T-helper 1 cell treated with Interleukin-12 subunit alpha and Interleukin-12 subunit beta and Interleukin-4 antibody, amounts not matched to agents 30 μg/mL and 1 μg/mL, for 36 hours (primary cell): ENCODE measurements at regions not wholly inside any gene's neighbourhood (a gene's known extent, or its start where the extent isn't known, plus 50 kb on each side); places are given as distances from the start of the nearest gene placed in this dataset.
"Not testable (repeated sequence)": the region's sequence is repeated elsewhere in the genome, so short reads cannot be mapped to it uniquely, and the experiment has no call there.

ENCODE experiments used
- H3K27ac Mint-ChIP-seq: one replicate; pipeline ENCODE4 v1.8.0; 2021; ENCODE audit warnings: mild to moderate bottlenecking, mixed read lengths
- H3K27me3 Mint-ChIP-seq: one replicate; pipeline ENCODE4 v1.8.0; 2021; ENCODE audit warnings: low read depth, mixed read lengths
- H3K36me3 Mint-ChIP-seq: one replicate; pipeline ENCODE4 v1.8.0; 2021; ENCODE audit warnings: low read depth, mixed read lengths
- H3K4me1 Mint-ChIP-seq: one replicate; pipeline ENCODE4 v1.8.0; 2021; ENCODE audit warnings: low read depth, mixed read lengths
- H3K4me3 Mint-ChIP-seq: one replicate; pipeline ENCODE4 v1.8.0; 2021; ENCODE audit warnings: mild to moderate bottlenecking, moderate library complexity, mixed read lengths
- H3K9me3 Mint-ChIP-seq: one replicate; pipeline ENCODE4 v1.8.0; 2021; ENCODE audit warnings: mixed read lengths

DNA sequence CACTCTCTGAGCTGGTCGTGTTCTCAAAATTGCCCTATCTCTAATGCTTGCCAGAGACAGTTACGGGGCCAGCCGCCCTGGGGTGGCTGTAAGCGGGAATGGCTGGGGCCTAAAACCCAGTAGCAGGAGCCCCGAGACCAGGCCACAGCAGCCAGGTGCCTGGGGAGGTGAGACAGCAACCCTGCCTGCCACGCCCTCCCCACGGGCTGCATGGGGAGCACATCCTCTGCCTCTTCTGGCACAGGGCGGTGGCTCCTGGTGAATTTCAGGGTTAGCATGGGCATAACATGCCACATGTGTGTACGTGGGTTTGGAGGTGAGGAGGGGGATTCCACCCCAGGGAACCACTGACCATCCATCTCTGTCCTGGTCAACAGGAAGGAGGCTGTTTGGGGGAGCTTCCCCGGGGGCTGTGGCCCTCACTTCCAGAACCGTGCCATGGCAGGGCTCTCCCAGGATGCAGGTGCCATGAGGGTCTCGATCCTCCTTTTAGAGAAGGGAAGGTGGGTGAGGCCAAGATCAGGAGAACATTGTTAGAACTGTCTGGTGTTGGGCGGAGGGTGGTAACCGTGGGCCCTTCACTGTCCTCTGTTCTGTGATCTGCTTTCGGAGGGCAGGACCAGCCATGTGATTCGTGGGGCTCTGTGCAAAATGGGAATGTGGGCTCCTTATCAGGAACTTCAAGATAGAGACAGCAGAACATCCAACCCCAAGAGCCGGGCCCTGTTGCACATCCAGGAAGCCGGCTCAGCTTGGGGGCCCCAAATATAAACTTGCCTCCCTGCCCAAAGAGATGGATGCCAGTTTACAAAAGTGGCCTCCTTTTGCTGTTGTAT lies 312.2 kb upstream of the DIO3 start:
- Mint-ChIP-seq H3K4me3 (no peak overlapping the region), H3K4me1 (peaks cover 11% of the 10 kb centered on the region), H3K27me3 (no peaks in the 10 kb centered on the region), H3K27ac (no peak overlapping the region), H3K36me3 (no peaks in the 10 kb centered on the region), H3K9me3 (no peaks in the 10 kb centered on the region)

DNA sequence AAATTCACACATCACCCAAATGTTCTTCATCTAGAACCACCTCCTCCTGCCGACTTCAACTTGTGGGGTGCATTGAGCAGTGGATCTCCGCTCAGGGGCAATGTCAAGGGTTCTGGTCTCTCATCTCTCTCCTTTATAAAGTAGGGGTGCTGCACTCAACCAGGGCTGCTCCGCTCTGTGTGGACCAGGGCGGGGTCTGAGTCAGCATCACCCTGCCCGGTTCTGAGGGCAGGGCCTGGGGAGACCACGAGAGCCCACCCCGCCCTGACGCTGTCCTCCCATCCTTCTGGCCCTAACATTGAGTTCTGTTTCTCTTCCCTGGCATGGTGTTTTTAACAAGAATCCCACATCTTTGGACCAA lies 311.6 kb upstream of the DIO3 start:
- Mint-ChIP-seq H3K4me1 (peaks cover 11% of the 10 kb centered on the region), H3K9me3 (no peaks in the 10 kb centered on the region), H3K36me3 (no peaks in the 10 kb centered on the region), H3K27ac (no peak overlapping the region), H3K27me3 (no peaks in the 10 kb centered on the region), H3K4me3 (no peak overlapping the region)

DNA sequence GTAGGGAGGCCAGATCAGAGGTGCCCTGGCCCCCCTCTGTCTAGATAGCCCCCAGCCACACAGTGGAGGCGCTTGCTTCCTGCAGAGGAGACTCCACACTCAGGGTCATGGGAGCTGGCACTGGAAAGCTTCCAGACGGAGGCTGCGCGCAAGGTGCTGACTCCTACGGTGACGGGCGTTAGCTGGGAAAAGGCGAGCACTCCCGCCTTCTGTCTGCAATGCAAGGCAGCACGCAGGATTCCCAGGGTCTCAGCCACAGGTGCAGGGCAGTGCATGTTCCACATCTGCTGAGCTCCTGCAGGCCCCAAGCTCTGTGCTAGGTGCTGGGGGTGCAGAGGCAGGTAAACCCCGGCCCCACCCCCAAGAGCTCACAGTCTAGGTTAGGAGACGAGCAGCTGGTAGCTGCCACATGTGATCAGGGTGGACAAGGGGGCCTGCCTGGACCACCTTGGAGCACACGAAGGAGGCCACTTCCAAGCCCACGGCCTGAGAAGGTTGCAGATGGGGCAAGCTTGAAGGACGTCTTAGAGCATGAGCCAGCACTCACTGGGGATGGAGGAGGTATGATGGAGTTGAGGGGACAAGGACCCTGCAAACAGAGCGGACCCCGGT lies 310.9 kb upstream of the DIO3 start:
- H3K9me3 Mint-ChIP-seq: no peaks in the 10 kb centered on the region
- no peaks in the 10 kb centered on the region for H3K36me3 Mint-ChIP-seq
- peaks cover 11% of the 10 kb centered on the region for H3K4me1 Mint-ChIP-seq
- no peak overlapping the region for H3K4me3 Mint-ChIP-seq
- no peak overlapping the region for H3K27ac Mint-ChIP-seq
- no peaks in the 10 kb centered on the region for H3K27me3 Mint-ChIP-seq

DNA sequence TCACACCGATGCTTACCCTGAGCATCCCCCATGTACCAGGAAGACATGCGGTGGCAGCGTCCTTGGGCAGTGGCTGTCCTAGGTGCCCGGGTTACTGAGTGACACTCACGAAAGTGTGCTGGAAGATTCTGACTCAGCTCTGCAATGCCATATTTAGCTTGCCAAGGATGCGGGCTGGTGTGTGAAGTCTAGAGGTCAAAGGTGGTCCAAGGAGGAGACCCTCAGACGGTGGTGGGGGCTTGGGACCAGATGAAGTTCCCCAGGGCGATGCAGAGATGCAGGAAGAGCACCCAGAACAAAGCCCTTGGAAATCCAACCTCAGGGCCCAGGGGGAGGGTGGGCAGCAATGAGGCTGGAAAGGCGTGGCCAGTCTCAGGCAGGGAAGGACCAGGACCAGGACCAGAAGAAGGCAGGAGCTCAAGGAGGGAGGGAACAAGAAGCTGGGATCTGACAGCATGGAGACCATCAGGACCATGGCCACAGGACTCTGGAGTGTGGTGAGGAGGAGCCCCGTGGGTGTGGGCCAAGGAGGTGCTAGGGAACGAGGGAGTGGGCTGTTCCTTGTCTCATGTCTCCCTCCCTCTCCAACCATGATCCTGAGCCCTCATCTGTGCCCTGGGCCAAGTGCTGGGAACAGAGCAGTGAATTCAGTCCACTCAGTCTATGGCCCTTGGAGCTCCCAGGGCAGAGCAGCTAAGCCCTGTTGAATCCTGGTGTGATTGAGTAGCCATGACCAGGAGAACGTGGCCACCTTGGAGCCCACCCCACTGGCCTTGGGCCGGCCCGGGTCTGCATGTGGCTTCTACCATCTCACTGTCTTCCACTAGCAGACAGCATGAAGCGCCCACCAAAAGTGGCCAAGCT lies 310.1 kb upstream of the DIO3 start:
- Mint-ChIP-seq H3K4me1 (peaks cover 11% of the 10 kb centered on the region), H3K9me3 (no peaks in the 10 kb centered on the region), H3K4me3 (no peak overlapping the region), H3K27ac (no peak overlapping the region), H3K27me3 (no peaks in the 10 kb centered on the region), H3K36me3 (no peaks in the 10 kb centered on the region)

DNA sequence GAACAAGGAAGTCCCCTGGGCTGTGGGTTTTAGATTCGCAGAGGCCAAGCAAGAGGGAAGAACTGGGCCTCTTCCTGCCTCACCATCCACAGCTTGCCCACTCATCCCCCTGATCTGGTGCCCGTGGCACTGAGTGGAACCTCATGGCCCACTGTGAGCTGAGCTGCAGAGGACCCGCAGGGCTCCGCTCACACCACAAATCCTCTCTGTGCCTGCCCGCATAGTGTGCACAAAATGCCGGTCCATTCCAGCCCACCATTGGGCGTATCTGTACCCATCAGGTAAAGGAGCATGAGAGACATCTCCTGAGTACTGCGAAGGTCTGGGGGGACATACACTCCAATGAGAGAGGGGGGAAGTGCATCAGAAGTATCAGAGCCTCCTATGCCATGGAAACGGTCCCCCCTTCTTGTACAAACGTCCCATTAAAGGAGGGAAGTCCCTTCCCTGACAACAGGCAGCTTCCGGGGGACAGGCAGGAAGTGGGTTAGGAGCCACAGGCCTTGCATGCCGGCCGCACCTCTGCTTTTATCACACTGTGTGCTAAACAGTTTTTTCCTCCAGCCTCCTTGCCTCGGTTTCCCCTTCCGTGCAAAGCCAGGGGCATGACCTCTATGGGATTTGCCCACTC lies 309.4 kb upstream of the DIO3 start:
- Mint-ChIP-seq H3K4me1 (peaks cover 11% of the 10 kb centered on the region), H3K27ac (peak overlapping the region; percentile 28), H3K27me3 (peaks cover 3% of the 10 kb centered on the region), H3K9me3 (no peaks in the 10 kb centered on the region), H3K4me3 (no peak overlapping the region), H3K36me3 (no peaks in the 10 kb centered on the region)

DNA sequence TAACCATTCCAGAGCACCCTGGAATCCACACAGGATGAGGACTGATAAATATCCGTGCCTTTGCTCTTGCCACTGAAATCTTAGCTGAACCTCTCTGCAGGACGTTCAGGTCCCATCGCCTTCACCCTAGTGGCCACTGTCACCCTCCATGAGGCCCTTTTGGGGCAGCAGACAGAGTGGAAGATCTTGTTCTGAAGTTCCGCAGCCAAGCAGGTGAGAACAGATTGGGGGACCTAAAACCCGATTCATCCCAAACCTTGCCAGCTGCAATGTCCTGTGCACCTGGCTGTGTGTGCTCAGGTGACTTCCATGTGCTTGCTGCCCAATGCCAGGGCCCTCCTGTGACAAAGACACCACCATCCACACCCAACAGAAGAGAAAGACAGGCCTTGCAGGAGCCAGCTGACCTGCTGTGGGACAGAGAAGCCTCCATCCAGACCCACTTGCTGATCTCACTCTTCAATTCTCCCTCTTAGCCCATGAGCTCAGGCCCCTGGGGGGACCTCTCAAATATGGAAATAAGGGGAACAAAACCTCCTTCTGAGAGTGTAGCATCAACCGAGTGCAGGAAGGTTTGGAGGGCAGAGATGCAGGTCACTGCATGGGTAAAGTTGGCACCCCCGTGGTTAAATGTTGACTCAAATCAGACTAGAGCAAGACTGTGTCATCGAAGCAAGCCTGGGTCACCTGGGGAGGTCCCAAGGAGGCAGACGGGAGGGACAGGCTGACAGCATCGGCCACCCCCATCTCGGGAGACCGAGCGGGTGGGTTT lies 308.7 kb upstream of the DIO3 start:
- H3K4me3 Mint-ChIP-seq: no peak overlapping the region
- peaks cover 3% of the 10 kb centered on the region for H3K27me3 Mint-ChIP-seq
- peak overlapping the region; percentile 15 for H3K27ac Mint-ChIP-seq
- H3K4me1 Mint-ChIP-seq: peaks cover 11% of the 10 kb centered on the region
- H3K9me3 Mint-ChIP-seq: no peaks in the 10 kb centered on the region
- H3K36me3 Mint-ChIP-seq: no peaks in the 10 kb centered on the region

DNA sequence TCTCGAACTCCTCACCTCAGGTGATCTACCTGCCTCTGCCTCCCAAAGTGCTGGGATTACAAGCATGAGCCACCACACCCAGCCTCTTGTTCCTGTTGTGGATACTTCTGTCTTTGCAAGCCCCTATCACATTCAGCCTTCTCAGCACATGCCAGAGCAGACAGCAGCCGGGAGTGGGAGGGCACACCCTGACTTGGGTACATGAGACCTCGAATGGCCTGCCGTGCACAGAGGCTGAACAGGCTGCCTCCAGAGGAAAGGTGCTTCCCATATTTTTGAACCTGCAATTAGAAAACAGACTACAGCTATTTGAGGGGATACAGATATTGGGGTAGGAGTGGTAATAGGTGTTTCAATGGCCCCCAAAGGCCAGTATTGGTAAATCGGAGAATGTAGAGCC lies 307.3 kb upstream of the DIO3 start:
- Mint-ChIP-seq H3K4me3 (no peak overlapping the region), H3K4me1 (peaks cover 11% of the 10 kb centered on the region), H3K27me3 (peaks cover 3% of the 10 kb centered on the region), H3K9me3 (no peaks in the 10 kb centered on the region), H3K36me3 (no peaks in the 10 kb centered on the region), H3K27ac (no peak overlapping the region)

DNA sequence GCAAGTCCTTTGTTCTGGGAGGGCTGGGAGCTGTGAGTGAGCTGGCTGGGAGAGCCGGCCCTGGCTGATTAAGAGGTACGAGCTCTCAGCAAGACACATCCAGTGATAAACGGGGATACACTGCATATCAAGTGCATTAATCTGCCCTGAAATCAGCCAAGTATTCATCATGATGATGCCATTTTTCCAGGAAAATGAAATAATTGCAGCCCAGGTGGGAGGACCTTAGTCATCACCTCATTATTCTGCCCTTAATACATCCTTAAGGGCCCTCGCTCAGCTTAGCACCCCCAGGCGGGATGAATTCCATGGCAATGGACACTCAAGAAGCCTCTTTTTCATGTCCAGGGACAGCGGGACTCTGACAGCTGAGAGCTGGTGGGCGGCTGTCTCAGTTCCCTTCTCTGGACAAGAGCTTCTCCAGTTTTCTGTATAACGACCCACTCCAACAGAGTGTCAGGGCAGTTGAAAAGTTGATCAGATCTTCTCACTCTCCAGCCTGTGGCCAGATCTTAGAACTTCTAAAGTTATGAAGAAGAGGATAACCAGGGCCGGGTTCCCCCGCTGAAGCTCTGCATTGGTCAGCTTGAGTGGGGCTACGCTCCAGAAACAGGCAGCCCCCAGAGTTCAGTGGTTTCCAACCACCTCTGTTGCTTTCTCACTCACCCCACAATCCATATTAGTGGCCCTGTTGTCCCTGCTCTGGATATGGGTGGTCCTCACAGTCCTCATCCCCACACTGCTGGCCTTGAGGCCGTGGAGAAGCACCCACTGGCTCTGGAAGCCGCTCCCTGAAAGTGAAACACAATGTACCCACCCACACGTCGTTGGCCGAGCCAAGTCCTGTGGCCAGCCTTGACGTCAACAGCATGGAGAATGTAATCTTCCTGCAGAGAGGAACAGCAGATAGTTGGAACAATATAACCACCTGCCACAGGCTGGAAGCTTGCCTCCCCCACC lies 306.2 kb upstream of the DIO3 start:
- no peaks in the 10 kb centered on the region for H3K9me3 Mint-ChIP-seq
- no peaks in the 10 kb centered on the region for H3K36me3 Mint-ChIP-seq
- H3K27me3 Mint-ChIP-seq: peaks cover 3% of the 10 kb centered on the region
- H3K4me3 Mint-ChIP-seq: no peak overlapping the region
- peaks cover 11% of the 10 kb centered on the region for H3K4me1 Mint-ChIP-seq
- no peak overlapping the region for H3K27ac Mint-ChIP-seq

DNA sequence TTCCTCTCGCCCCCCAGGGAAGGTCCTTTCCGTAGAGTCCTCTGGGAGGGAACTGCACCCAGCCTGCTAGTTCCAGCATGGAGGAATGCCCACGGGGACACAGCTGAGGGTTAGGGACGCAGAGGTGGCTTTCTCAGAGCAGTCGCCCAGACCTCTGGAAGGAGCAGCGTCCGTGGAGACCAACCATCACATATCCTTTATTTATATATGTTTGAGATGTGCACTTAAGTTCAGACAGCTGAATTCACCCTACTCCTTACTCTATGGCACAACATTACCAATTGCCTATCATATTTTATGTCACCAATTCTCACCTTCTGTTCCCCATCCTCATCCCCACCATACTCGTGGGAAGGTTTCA lies 305.6 kb upstream of the DIO3 start:
- Mint-ChIP-seq H3K9me3 (no peaks in the 10 kb centered on the region), H3K4me3 (no peak overlapping the region), H3K36me3 (no peaks in the 10 kb centered on the region), H3K27me3 (peaks cover 3% of the 10 kb centered on the region), H3K4me1 (peaks cover 11% of the 10 kb centered on the region), H3K27ac (no peak overlapping the region)

DNA sequence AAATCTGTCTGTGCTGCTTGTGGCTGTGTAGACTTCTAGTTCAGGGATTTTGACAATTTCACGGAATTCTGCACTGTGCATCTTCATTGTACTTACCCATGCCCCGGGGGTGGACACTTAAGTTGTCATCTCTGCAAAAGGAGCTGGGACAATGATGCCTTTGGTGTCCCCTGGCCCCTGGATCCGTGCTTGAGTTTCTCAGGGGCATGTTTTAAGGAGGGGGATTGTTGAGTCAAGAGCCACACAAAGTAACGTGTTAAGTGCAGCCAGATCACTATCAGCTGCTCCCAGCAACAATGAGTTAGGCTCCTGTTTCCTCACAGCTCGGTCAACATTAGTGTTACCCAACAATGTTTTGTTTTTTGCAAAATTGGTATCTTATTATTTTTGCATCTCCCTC lies 305.0 kb upstream of the DIO3 start:
- Mint-ChIP-seq H3K36me3 (no peaks in the 10 kb centered on the region), H3K9me3 (no peaks in the 10 kb centered on the region), H3K27me3 (peaks cover 3% of the 10 kb centered on the region), H3K27ac (no peak overlapping the region), H3K4me1 (peaks cover 11% of the 10 kb centered on the region), H3K4me3 (no peak overlapping the region)

DNA sequence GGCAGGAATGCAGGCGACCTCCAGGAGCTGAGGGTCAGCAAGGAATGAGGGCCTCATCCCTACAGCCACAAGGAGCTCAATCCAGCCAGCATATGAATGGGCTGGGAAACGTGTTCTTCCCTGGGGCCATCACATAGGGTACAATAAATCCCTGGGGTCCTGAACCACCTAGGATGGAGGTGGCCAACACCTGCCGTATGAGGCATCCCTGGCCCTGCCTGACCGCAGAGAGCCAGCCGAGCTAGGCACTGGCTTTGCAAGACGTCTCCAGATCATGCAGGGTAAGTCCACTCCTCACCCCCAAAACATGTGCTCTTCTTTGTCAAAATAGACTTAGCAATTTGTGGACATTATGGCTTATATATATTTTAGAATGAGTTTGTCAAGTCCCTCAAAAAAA lies 303.7 kb upstream of the DIO3 start:
- Mint-ChIP-seq H3K36me3 (no peaks in the 10 kb centered on the region), H3K9me3 (no peaks in the 10 kb centered on the region), H3K4me3 (no peak overlapping the region)

DNA sequence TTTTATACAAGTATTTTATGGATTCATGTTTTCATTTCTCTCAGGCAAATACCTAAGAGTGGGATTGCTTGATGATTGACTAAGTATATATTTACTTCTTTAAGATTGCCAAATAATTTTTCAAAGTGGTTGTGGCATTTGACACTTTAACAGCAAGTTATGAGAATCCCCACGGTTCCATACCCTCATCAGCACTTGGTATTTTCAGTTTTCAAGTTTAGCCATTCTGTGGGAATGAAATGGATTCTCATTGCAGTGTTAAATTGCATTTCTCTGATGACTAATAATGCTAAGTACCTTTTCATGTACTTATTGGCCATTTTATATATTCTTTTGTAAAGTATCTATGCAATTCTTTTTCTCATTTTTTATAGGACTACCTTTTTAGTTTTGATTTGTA lies 301.5 kb upstream of the DIO3 start:
- no peaks in the 10 kb centered on the region for H3K4me1 Mint-ChIP-seq
- H3K4me3 Mint-ChIP-seq: no peak overlapping the region
- H3K27me3 Mint-ChIP-seq: peaks cover 3% of the 10 kb centered on the region

More for the DNA sequence above, 303.7 kb upstream of the DIO3 start:
- H3K4me1 Mint-ChIP-seq: peaks cover 2% of the 10 kb centered on the region
- H3K27me3 Mint-ChIP-seq: peaks cover 3% of the 10 kb centered on the region
- no peak overlapping the region for H3K27ac Mint-ChIP-seq

DNA sequence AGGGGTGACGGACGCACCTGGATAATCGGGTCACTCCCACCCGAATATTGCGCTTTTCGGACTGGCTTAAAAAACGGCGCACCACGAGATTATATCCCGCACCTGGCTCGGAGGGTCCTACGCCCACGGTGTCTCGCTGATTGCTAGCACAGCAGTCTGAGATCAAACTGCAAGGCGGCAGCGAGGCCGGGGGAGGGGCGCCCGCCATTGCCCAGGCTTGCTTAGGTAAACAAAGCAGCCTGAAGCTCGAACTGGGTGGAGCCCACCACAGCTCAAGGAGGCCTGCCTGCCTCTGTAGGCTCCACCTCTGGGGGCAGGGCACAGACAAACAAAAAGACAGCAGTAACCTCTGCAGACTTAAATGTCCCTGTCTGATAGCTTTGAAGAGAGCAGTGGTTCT lies 294.9 kb upstream of the DIO3 start:
- H3K36me3 Mint-ChIP-seq, H3K4me1 Mint-ChIP-seq, H3K27ac Mint-ChIP-seq, H3K9me3 Mint-ChIP-seq, H3K27me3 Mint-ChIP-seq, H3K4me3 Mint-ChIP-seq: not testable (repeated sequence)

More for the DNA sequence above, 301.5 kb upstream of the DIO3 start:
- Mint-ChIP-seq H3K36me3 (no peaks in the 10 kb centered on the region), H3K9me3 (no peaks in the 10 kb centered on the region), H3K27ac (no peak overlapping the region)
